ENCODE measurements at regions not wholly inside any gene's neighbourhood (a gene's known extent, or its start where the extent isn't known, plus 50 kb on each side); places are given as distances from the start of the nearest gene placed in this dataset.

DNA sequence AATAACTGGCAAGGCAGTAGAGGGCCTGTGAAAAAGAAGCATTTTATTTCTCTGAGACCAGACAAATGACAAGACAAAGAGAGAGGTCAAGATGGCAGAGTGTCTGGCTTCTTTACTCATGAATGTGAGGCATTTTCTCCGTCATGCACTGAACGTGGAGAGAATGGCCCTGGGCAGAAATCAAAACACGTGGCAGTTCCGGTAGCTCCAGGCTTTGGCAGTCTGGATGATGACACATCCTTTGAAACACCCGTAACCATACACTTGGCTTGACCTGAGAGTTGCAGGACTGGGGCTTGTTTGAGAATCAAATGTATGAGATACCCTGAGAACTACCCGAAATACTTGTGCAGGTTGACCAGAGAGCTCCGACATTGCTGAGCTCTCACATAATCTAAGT, 537.6 kb downstream of the ACTR3B start:
- TF ChIP-seq, protein P1, sequence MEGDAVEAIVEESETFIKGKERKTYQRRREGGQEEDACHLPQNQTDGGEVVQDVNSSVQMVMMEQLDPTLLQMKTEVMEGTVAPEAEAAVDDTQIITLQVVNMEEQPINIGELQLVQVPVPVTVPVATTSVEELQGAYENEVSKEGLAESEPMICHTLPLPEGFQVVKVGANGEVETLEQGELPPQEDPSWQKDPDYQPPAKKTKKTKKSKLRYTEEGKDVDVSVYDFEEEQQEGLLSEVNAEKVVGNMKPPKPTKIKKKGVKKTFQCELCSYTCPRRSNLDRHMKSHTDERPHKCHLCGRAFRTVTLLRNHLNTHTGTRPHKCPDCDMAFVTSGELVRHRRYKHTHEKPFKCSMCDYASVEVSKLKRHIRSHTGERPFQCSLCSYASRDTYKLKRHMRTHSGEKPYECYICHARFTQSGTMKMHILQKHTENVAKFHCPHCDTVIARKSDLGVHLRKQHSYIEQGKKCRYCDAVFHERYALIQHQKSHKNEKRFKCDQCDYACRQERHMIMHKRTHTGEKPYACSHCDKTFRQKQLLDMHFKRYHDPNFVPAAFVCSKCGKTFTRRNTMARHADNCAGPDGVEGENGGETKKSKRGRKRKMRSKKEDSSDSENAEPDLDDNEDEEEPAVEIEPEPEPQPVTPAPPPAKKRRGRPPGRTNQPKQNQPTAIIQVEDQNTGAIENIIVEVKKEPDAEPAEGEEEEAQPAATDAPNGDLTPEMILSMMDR (IDR thresholded peaks at IDR 0.05): no peak
- Histone ChIP-seq H3K4me1 (no peaks in the 10 kb centered on the region), H3K36me3 (no peaks in the 10 kb centered on the region), H3K4me3 (no peak overlapping the region), H3K9me3 (peaks cover 0 to under 1% (median 0%) of the 10 kb centered on the region in 11 donors), H3K27me3 (peaks cover 0 to 9% (median 0%) of the 10 kb centered on the region in 7 donors), H3K27ac (no peak overlapping the region)
- intact Hi-C loops (cut with DNase I): no loop called here
- DNase-seq (no peak), ATAC-seq (no peak)
- 71 to 81% methylated on average over 7 of the region's 7 CpGs for WGBS, 2 donors

DNA sequence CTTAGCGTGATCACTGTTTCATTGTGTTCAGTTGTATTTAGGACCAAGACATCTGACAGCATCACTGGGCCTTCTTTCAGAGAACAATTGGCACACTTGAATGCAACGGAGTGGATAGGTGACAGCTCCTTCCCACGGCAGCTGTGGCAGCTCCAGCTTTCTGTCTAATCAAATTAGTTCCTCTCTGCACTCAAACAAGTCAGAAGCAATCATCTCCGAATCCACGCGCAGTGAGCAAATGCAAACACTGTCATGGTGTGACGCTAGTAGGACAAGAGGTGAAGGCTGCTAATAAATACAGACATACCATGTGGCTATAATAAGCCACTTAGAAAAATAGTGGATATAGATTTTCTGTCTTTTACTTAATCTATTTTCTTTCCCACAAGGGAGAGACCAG, 542.4 kb downstream of the ACTR3B start:
- Histone ChIP-seq H3K36me3 (no peaks in the 10 kb centered on the region), H3K27ac (no peak overlapping the region), H3K4me1 (no peaks in the 10 kb centered on the region), H3K4me3 (no peak overlapping the region), H3K27me3 (no peaks in the 10 kb centered on the region), H3K9me3 (peaks cover 0 to 26% (median 3%) of the 10 kb centered on the region in 11 donors)
- DNase-seq (no peak), ATAC-seq (no peak)
- TF ChIP-seq, protein P1 (IDR thresholded peaks at IDR 0.05): no peak
- intact Hi-C loops (cut with DNase I): no loop called here
- WGBS, 2 donors: 76 to 83% methylated on average over 7 of the region's 7 CpGs

DNA sequence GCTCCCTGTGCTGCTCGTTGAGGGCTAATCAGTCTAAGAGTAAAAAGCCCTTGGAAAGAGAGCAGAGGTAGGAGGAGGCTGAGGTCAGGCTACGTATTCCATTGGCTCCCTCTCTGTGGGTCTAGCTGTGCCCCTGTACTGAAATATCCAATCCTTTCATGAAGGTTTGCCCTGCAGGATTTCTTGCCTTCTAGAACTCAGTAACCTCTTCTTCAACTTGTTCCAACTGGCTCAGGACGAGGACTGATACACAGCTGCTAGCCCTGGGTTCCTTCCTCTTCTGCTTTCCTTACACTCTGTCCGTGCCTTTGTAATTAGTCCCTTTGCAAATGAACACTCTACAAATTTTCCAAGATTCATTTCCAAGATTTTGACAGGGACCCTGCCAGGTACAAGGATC, 560.5 kb downstream of the ACTR3B start:
- Histone ChIP-seq H3K4me1 (no peaks in the 10 kb centered on the region), H3K9me3 (peaks cover 0 to 8% (median 0%) of the 10 kb centered on the region in 11 donors), H3K27ac (no peak overlapping the region), H3K4me3 (no peak overlapping the region), H3K36me3 (no peaks in the 10 kb centered on the region), H3K27me3 (no peaks in the 10 kb centered on the region)
- TF ChIP-seq, protein P1 (IDR thresholded peaks at IDR 0.05): no peak
- DNase-seq: no peak
- intact Hi-C loops (cut with DNase I): no loop called here
- no peak for ATAC-seq
- WGBS, 2 donors: 20 to 37% methylated on average over 4 of the region's 4 CpGs

DNA sequence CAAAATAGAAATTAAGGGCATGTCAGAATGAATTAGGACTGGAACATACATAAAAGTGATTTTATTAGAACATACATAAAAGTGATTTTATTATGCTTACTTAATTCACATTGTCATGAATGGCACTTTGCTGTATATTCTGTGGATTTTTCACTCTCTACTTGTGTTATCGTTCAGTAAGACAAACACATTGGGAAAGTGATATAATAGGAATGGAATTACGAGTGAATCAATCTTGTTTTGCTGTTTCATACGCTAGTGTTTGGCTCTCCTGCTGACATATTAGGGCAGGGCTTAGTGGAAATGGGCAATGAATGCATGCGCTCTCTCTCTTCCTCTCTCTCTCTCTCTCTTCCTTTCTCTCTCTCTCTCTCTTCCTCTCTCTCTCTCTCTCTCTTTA, 561.1 kb downstream of the ACTR3B start:
- TF ChIP-seq, protein P1 (IDR thresholded peaks at IDR 0.05): no peak
- WGBS, 2 donors: 73 to 75% methylated on average over 4 of the region's 4 CpGs
- no peak for DNase-seq
- H3K4me1 ChIP-seq: no peaks in the 10 kb centered on the region
- H3K27ac ChIP-seq: no peak overlapping the region
- no peaks in the 10 kb centered on the region for H3K36me3 ChIP-seq
- intact Hi-C loops (cut with DNase I): no loop called here
- no peak for ATAC-seq
- H3K4me3 ChIP-seq: no peak overlapping the region
- no peaks in the 10 kb centered on the region for H3K27me3 ChIP-seq
- peaks cover 0 to 8% (median 0%) of the 10 kb centered on the region in 11 donors for H3K9me3 ChIP-seq

Data from heart right ventricle (tissue), 16 donors.